ENCODE measurements at regions not wholly inside any gene's neighbourhood (a gene's known extent, or its start where the extent isn't known, plus 50 kb on each side); places are given as distances from the start of the nearest gene placed in this dataset.

- Histone ChIP-seq H4K20me1 (replicated peaks; ENCODE audit: control insufficient read depth, extremely low read depth, insufficient read depth, low read length) (no peaks in the 10 kb centered on the region), H3K4me1 (ENCODE audit: control insufficient read depth, extremely low read depth, insufficient read depth, low read length) (no peaks in the 10 kb centered on the region), H3K4me3 (replicated peaks in 1 of 3; ENCODE audit: insufficient read depth in 1 of 3, low read depth in 1 of 3, low read length in 3 of 3) (no peak overlapping the region), H3K9me1 (replicated peaks; ENCODE audit: control insufficient read depth, extremely low read depth, insufficient read depth, low read length) (no peaks in the 10 kb centered on the region), H3K79me2 (ENCODE audit: control insufficient read depth, insufficient read depth, low read length) (no peaks in the 10 kb centered on the region), H2AFZ (ENCODE audit: low read depth, low read length) (no peak overlapping the region), H3K4me2 (ENCODE audit: insufficient read depth, low read length) (no peak overlapping the region), H3K9me3 (replicated peaks; ENCODE audit: control insufficient read depth, insufficient read depth, low read length) (no peaks in the 10 kb centered on the region), H3K27ac (ENCODE audit: insufficient read depth, low read depth, low read length) (no peak overlapping the region), H3K36me3 (ENCODE audit: control insufficient read depth in 2 of 2, extremely low read depth in 1 of 2, insufficient read depth in 2 of 2, low read length in 2 of 2) (no peaks in the 10 kb centered on the region), H3K9ac (replicated peaks; ENCODE audit: extremely low read depth, insufficient read depth, low read length) (no peak overlapping the region), H3K27me3 (ENCODE audit: control insufficient read depth in 2 of 2, insufficient read depth in 2 of 2, low read length in 2 of 2) (no peaks in the 10 kb centered on the region)
- intact Hi-C loops (cut with micrococcal nuclease), result no loop called here
- DNase-seq (ENCODE audit: low read depth, low spot score) (no peak), FAIRE-seq (no peak)
- no peak for TF ChIP-seq POLR2AphosphoS5 (IDR thresholded peaks at IDR 0.05; ENCODE audit: insufficient read depth, low read depth, low read length)
- ChIA-PET POLR2A (no interaction called here), CTCF (no interaction called here)
- BruUV-seq (replicated peaks), result no TSS peak
- dilution Hi-C loops (cut with MboI; ENCODE audit: extremely low pct_ligation_motif_present, low sequenced_read_pairs), result no loop called here
Observed at GRCh38 chr12:4054630-4055029, 181.4 kb upstream of the PARP11 start.

DNA sequence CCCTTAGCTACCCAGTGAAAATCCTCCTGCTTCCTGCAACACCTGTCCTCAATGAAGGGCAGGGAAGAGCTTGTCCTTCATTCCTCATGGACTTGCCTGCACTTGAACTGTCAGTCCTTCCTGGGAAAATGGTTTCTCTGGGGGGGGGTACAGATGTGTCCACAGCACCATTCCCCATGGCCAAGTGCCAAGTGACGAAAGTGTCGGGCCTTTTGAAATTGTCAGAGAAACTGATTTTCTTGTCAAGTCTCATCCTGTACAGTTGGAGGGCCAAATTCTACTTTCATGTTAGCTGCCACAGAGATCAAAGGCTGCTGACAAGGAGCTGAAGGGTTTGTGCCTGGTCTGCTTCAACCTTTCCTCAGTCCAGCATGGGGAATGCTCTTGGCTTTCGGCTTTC, 179.5 kb upstream of the PARP11 start:
- Histone ChIP-seq H3K79me2 (ENCODE audit: control insufficient read depth, insufficient read depth, low read length) (no peaks in the 10 kb centered on the region), H3K4me3 (replicated peaks in 1 of 3; ENCODE audit: insufficient read depth in 1 of 3, low read depth in 1 of 3, low read length in 3 of 3) (no peak overlapping the region), H3K27ac (ENCODE audit: insufficient read depth, low read depth, low read length) (no peak overlapping the region), H3K4me2 (ENCODE audit: insufficient read depth, low read length) (no peak overlapping the region), H3K9ac (replicated peaks; ENCODE audit: extremely low read depth, insufficient read depth, low read length) (no peak overlapping the region), H3K36me3 (ENCODE audit: control insufficient read depth in 2 of 2, extremely low read depth in 1 of 2, insufficient read depth in 2 of 2, low read length in 2 of 2) (no peaks in the 10 kb centered on the region), H4K20me1 (replicated peaks; ENCODE audit: control insufficient read depth, extremely low read depth, insufficient read depth, low read length) (no peaks in the 10 kb centered on the region), H3K27me3 (ENCODE audit: control insufficient read depth in 2 of 2, insufficient read depth in 2 of 2, low read length in 2 of 2) (no peaks in the 10 kb centered on the region), H3K9me1 (replicated peaks; ENCODE audit: control insufficient read depth, extremely low read depth, insufficient read depth, low read length) (no peaks in the 10 kb centered on the region), H3K4me1 (ENCODE audit: control insufficient read depth, extremely low read depth, insufficient read depth, low read length) (no peaks in the 10 kb centered on the region), H2AFZ (ENCODE audit: low read depth, low read length) (no peak overlapping the region), H3K9me3 (replicated peaks; ENCODE audit: control insufficient read depth, insufficient read depth, low read length) (no peaks in the 10 kb centered on the region)
- TF ChIP-seq FOS (IDR thresholded peaks at IDR 0.05; ENCODE audit: borderline replicate concordance, insufficient read depth, low read length) (no peak), JUN (IDR thresholded peaks at IDR 0.05; ENCODE audit: borderline replicate concordance, insufficient read depth, insufficient read length, low read depth) (no peak), MAX (IDR thresholded peaks at IDR 0.05; ENCODE audit: insufficient read depth, insufficient read length) (no peak), GATA2 (IDR thresholded peaks at IDR 0.05; ENCODE audit: insufficient read depth, insufficient read length, low read depth, low read length) (no peak), POLR2A (IDR thresholded peaks at IDR 0.05; ENCODE audit: low read depth, low read length) (no peak), MYC (IDR thresholded peaks at IDR 0.05; ENCODE audit: low read depth, low read length) (no peak), POLR2AphosphoS5 (IDR thresholded peaks at IDR 0.05; ENCODE audit: insufficient read depth, low read depth, low read length) (no peak), CTCF (IDR thresholded peaks at IDR 0.05; ENCODE audit: extremely low read depth in 1 of 2, insufficient read depth in 1 of 2, low read depth in 1 of 2, low read length in 2 of 2) (no peak), EZH2 (IDR thresholded peaks at IDR 0.05; ENCODE audit: borderline replicate concordance, low read depth, low read length, severe bottlenecking) (no peak)
- BruUV-seq (replicated peaks), result no TSS peak
- CTCF ChIA-PET, result no interaction called here
- dilution Hi-C loops (cut with MboI; ENCODE audit: extremely low pct_ligation_motif_present, low sequenced_read_pairs) (no loop called here), intact Hi-C loops (cut with micrococcal nuclease) (no loop called here)
- POLR2A ChIA-PET, result no interaction called here
- FAIRE-seq (no peak), DNase-seq (ENCODE audit: low read depth, low spot score) (no peak)

All from endothelial cell of umbilical vein (primary cell).